ENCODE measurements at regions not wholly inside any gene's neighbourhood (a gene's known extent, or its start where the extent isn't known, plus 50 kb on each side); places are given as distances from the start of the nearest gene placed in this dataset.

GRCh38 chr18:46353460-46353859 is 249.3 kb downstream of the HAUS1 start:
- DNase-seq = no peak

- DNase-seq = no peak
These were observed 252.3 kb downstream of the HAUS1 start for GRCh38 chr18:46356278-46357033.

DNA sequence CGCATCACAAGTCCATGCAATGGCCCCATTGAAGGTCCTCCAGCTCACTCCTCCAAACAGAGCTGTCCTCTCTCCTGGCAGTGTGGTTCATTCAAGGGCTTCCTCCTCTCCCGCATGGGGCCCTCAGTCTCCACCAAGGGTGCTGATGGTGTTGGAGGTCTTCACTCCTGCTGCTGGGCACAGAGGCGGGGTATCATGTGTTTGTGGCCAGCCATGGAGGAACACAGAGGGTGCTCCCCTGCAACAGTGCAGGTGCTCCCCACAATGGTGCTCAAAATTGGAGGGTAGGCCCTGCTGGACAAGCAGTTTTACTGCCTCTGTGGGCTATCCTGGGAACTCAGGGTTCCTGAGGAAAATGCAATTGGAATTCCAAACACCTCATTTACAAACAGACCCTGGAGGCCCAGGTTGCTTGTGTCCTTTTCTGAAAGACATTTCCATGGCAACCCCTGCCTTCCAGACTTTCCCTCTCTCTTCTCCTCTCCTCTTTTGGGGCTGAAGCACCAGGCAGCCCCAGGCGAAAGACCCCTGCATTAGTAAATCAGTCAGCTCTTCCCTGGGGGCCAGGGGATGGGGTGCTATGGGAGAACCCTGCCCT is 256.0 kb downstream of the HAUS1 start:
- DNase-seq = no peak

DNA sequence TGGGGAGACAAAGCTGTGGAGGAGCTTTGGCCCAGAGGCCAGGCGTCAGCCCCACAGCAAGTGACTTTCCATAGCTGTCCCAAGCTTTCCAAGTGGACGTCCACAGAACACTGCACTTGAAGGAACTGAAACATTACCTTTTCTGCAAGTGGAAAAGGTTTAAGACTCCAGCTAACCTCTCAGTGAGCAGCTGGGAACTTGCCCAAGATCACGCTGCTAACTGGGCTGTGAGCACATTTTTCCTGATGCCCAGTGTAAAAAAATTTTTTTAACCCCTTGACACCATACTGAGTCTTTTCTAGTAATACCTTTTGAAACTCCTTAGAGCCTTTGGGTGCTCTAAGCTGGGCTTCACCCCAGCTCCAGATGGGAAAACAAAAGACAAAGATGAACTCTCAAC is 256.7 kb downstream of the HAUS1 start:
- DNase-seq = no peak

DNA sequence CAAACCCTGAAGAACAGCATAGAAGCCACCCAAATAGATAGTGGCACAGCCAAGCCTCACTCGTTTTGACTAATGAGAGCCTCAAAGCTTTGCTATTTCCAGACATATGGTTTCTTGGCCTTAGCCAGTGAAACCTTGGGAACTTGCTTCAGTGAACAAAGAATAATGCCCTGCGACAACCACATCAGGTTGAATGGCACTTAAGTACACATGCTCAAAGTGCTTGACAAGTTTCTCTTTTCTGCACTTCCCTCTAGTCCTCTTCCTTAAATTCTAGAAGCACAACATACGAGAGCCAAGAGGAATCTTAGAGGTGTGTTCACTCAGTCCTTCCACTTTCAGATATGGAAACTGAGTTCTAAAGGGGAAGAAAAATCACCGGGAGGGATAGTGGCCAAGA is 258.3 kb downstream of the HAUS1 start:
- no peak for DNase-seq

- no peak for DNase-seq
These were observed 259.9 kb downstream of the HAUS1 start for GRCh38 chr18:46364048-46364447.

DNA sequence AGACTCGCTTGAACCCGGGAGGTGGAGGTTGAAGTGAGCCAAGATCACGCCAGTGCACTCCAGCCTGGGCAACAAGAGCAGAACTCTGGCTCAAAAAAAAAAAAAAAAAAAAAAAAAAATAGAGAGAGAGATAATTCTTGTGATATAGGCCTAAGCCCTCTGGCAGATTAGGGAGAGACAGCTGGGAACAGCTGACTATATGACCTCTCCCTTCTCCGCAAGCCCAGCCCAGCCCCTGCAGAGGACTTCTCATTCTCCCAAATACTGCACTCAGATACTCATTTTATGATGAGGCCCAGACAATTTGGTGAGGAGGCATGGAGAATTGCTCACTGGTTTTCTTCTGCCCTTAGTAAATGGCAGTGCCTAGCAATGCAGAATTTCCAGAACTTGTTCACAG is 262.0 kb downstream of the HAUS1 start:
- DNase-seq = no peak

GRCh38 chr18:46366751-46367376 is 262.7 kb downstream of the HAUS1 start:
- DNase-seq = no peak

DNA sequence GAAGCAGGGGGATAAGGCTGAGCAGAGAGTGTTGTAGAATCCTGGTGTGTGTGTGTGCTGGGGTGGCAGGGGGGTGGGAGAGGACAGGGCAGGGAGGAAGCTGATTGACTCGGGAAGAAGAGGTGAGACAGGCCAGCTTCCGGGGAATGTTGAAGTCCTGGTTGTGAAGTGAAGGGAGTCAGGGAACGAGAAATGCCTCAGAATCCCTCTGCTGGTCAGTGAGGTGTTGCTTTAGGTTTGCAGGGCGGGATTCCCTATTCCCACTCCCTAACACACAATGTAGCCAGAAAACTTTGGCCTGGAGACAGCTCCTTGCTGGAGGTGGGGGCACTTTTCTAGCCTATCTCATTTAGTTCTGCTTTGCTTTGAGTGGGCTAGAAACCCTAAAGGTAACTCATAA is 265.1 kb downstream of the HAUS1 start:
- DNase-seq = no peak

DNA sequence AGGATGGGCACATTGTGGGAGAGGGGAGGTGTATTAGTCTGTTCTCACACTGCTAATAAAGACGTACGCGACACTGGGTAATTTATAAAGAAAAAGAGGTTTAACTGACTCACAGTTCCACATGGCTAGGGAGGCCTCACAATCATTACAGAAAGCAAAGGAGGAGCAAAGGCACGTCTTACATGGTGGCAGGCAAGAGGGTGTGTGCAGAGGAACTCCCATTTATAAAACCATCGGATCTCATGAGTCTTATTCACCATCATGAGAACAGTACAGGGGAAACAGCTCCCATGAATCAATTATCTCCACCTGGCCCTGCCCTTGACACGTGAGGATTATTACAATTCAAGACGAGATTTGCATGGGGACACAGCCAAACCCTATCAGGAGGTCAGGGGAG is 266.7 kb downstream of the HAUS1 start:
- no peak for DNase-seq

GRCh38 chr18:46372670-46373069 is 268.5 kb downstream of the HAUS1 start:
- DNase-seq = no peak

DNA sequence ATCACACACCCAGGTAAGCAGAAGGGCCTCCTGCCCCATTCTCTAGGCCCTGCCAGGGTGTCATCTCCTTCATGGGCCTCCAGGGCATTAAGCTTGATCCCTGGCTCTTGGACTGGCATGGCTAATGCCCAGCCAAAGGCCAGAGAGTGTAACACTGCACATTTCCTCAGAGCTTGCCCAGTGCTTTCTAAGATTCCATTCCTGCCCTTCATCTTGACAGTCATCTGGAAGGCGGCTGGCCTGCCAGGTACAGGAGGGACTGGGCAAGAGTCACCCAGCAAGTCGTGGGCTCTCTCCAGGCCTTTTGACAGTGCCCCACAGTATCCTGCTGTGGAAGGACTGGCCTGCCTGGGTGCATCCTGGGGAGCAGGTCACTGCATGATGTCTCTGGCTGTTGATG is 268.9 kb downstream of the HAUS1 start:
- DNase-seq = no peak

- no peak for DNase-seq
These were observed 269.6 kb downstream of the HAUS1 start for GRCh38 chr18:46373791-46374190.

DNA sequence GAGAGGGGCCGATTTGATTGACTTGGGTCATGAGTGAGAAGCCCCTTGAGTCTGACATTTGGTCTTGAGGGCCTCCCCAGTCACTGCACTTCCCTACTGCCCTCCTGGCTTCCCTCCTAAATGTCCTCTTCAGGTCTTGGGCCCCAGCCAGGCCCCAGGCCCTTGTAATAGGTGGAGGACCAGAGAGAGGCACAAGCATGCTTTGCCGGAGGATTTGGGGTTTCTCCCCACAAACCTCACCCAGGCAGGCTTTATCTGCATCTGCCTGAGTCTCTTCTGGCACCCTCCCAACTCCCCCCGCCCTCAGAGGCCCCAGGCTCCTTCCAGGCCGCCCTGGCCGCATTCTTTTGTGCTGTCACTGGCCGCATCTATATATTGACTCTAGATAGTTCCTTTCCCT is 270.7 kb downstream of the HAUS1 start:
- no peak for DNase-seq

DNA sequence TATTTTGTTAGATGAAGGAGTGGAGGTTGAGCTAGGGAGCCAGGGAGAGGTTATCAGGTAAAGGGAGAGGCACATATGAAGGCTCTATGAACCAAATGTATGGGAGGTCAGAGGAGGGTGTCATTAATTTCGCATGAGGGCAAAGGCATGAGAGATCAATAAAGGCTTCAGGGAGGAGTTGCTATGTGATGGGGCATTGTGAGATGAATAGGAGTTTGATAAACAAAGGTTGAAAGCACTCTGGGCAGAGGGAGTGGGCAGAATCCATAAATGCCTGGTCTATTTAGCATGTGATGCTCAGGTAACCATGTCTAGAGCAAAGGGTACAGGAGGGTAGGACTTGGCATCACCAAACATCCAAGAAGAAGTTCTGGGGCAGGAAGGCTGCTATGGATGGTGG is 273.4 kb downstream of the HAUS1 start:
- DNase-seq = no peak

DNA sequence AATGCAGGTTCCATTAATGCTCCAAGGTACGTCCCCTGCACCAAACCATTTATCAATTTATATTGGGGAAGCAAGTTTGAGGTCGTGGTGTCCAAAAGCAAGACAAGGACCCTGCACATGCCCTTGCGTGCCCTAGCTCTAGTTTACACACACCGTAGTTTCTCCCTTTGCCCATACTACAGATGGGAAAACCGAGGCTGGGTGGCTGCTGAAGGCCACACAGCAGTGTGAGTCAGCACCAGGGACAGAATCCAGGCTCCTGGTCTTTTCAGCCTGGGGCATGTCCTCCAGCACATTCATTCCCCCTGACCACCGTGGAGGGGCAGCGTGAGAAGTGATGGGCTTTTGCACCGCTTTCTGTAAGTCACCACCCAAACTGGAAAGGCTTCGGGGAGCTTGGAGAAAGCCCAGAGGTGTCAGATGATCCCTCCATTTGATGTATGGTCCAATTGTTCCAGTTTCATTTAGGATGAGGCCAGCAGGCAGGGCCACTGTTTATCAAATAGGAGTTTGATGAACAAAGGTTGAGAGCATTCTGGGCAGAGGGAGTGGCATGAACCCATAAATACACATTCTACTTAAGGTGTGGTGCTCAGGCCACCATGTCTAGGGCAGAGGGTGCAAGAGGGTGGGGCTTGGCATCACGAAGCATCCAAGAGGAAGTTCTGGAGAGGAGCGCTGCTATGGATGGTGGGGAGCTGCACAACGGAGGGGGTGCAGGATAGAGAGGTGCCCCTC is 274.1 kb downstream of the HAUS1 start:
- DNase-seq = no peak

DNA sequence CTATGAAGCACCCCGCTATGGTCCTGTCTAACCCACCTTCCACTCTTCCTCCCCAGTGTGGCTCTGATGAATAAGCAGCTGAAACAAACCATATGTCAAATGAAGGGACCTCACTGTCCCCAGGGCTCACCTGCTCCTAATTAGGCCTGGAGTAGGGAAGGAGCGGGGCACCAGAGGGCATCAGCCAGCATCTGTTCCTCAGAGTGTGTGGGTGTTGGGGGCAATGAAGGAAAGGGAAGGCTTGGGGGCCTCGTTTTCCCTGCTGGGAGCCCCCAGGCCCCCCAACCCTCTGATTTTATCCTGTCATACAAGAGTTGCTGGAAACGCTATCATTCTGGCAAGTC is 274.7 kb downstream of the HAUS1 start:
- no peak for DNase-seq

DNA sequence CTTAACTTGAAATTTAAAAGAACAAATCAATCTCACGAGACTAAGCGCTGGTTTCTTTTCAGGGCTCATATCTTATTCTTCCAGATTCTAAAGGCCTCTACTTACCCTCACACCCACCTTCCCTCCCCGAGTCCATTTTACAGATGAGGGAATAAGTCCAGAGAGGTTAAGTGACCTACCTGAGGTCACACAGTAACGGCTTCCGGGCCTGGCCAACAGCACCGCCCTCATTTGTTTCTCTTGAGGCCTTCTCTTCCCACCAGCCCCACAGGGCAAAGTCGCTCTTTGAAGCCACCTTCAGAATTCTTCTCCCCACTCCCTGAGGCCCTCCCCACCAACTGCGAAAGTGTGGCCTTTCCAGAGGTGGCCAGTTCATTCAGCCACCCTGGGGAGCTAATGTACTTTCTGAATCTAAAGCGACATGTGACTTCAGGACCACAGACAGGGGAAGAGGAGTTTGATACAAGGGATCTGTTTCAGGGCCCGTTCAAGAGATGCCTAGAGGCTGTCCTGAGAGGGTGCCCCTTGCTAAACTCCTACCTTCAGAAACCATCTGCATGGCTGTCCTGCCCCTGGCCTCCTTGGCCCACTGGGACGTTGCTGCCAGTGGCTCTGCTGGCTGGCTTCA is 275.3 kb downstream of the HAUS1 start:
- DNase-seq = no peak

- DNase-seq = no peak
These were observed 271.9 kb downstream of the LOXHD1 start for GRCh38 chr18:46385124-46385523.

DNA sequence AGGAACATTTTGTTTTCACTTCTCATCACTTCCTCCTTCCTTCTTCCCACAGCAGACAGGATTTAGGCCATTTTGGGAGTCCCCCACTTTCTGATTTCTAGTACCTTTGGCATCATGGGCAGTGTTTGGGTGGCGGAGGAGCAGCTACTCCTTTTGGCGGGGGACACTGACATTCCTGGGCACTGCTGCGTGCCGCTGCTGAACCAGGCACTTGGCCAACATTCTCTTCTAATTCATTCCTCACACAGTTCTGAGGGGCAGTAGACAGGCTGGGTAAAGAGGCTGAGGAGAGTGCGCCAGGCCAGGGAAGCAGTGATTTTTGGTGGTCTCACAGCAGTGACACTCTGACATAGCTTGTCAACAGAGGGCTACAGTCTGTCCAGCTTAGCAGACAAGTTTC is 270.2 kb downstream of the LOXHD1 start:
- no peak for DNase-seq

GRCh38 chr18:46387441-46388131 is 269.4 kb downstream of the LOXHD1 start:
- DNase-seq = no peak

- DNase-seq = no peak
These were observed 268.7 kb downstream of the LOXHD1 start for GRCh38 chr18:46388286-46388685.

GRCh38 chr18:46392576-46392975 is 264.4 kb downstream of the LOXHD1 start:
- DNase-seq = no peak

All from stimulated activated CD4-positive, alpha-beta T cell treated with anti-CD3 and anti-CD28 coated beads, Interleukin-12 subunit alpha, Interleukin-12 subunit beta, amount 100 ng/mL, for 4 hours (primary cell).